Left cardiac atrium (tissue), 4 donors: ENCODE measurements at regions not wholly inside any gene's neighbourhood (a gene's known extent, or its start where the extent isn't known, plus 50 kb on each side); places are given as distances from the start of the nearest gene placed in this dataset.
A peak's percentile ranks its signal among the peaks of the same experiment; 100 is the strongest.

Experiments used
- ATAC-seq, 2 donors: fragments of 200-7000 bp; cut with Tn5 transposase; one replicate each; pipeline ENCODE4 v1.9.1; 2020; ENCODE audit warnings: mild to moderate bottlenecking in 2 of 2, moderate library complexity in 2 of 2
- DNase-seq: peaks from one replicate; pipeline ENCODE4 v3.0.0-alpha.2; 2020
- intact Hi-C, 2 donors: fragments of 100-400 bp; cut with DNase I; formaldehyde crosslinking; loops; one replicate each; pipeline versions ENCODE4 v1.14.1 to v1.15.1; 2022 to 2023
- donor health status: DM: no; HTN: yes; CAD: no.
- donor health status: DM: no; HTN: yes; CAD: no; lungs with severe emphysema.
- donor health status: DM: yes; HTN: yes; CAD: no.
- donor health status: Dilated cardiomyopathy.

GRCh38 chr18:67104700-67105284, 411.7 kb downstream of the DSEL start:
- intact Hi-C loops, result loop anchor here (5.0 kb wide), 2 partner anchors 93 to 98 kb away; no protein-coding TSS in a partner anchor
- ATAC-seq (peak; percentile 68 to 73), DNase-seq (peak; percentile 61)

- ATAC-seq (no peak), DNase-seq (no peak)
- intact Hi-C loops, result no loop called here
Observed at GRCh38 chr18:67094123-67094522, 422.4 kb downstream of the DSEL start.

GRCh38 chr18:67092141-67092540, 424.4 kb downstream of the DSEL start:
- ATAC-seq (no peak), DNase-seq (no peak)
- intact Hi-C loops, result no loop called here

- DNase-seq (no peak), ATAC-seq (no peak)
- intact Hi-C loops, result no loop called here
Observed at GRCh38 chr18:67081482-67082211, 434.9 kb downstream of the DSEL start.

- no peak for ATAC-seq
- DNase-seq, result no peak
- intact Hi-C loops, result no loop called here
Observed at GRCh38 chr18:67080601-67081000, 435.9 kb downstream of the DSEL start.

- DNase-seq (no peak), ATAC-seq (no peak)
- intact Hi-C loops, result no loop called here
Observed at GRCh38 chr18:67074309-67074708, 442.2 kb downstream of the DSEL start.

- DNase-seq, result no peak
- intact Hi-C loops, result no loop called here
- ATAC-seq, result no peak
Observed at GRCh38 chr18:67072791-67073190, 443.7 kb downstream of the DSEL start.

GRCh38 chr18:67068608-67069007, 447.9 kb downstream of the DSEL start:
- ATAC-seq (no peak), DNase-seq (no peak)

GRCh38 chr18:67047334-67047733, 443.4 kb upstream of the CDH19 start:
- no peak for ATAC-seq
- intact Hi-C loops, result no loop called here
- no peak for DNase-seq

More at GRCh38 chr18:67068608-67069007, 447.9 kb downstream of the DSEL start:
- intact Hi-C loops, result no loop called here

GRCh38 chr18:67043276-67043675, 439.4 kb upstream of the CDH19 start:
- no peak for ATAC-seq
- no peak for DNase-seq
- intact Hi-C loops, result no loop called here

GRCh38 chr18:67041334-67041733, 437.4 kb upstream of the CDH19 start:
- intact Hi-C loops, result no loop called here
- no peak for ATAC-seq
- DNase-seq, result no peak

- intact Hi-C loops, result no loop called here
- no peak for ATAC-seq
- no peak for DNase-seq
Observed at GRCh38 chr18:67035026-67035425, 431.1 kb upstream of the CDH19 start.

- no peak for ATAC-seq
- no peak for DNase-seq
- intact Hi-C loops, result no loop called here
Observed at GRCh38 chr18:67023059-67023458, 419.2 kb upstream of the CDH19 start.

- DNase-seq, result no peak
- ATAC-seq, result no peak
- intact Hi-C loops, result no loop called here
Observed at GRCh38 chr18:67010919-67011318, 407.0 kb upstream of the CDH19 start.

GRCh38 chr18:67007999-67008398, 404.1 kb upstream of the CDH19 start:
- ATAC-seq, result no peak
- DNase-seq, result no peak
- intact Hi-C loops, result no loop called here

- intact Hi-C loops, result no loop called here
- ATAC-seq (no peak), DNase-seq (no peak)
Observed at GRCh38 chr18:67007085-67007484, 403.2 kb upstream of the CDH19 start.

GRCh38 chr18:67001052-67001451, 397.2 kb upstream of the CDH19 start:
- DNase-seq (no peak), ATAC-seq (no peak)
- intact Hi-C loops, result no loop called here

- no peak for DNase-seq
- intact Hi-C loops, result no loop called here
- ATAC-seq, result no peak
Observed at GRCh38 chr18:66999003-66999402, 395.1 kb upstream of the CDH19 start.

GRCh38 chr18:66995270-66995669, 391.4 kb upstream of the CDH19 start:
- DNase-seq (no peak), ATAC-seq (no peak)
- intact Hi-C loops, result no loop called here

GRCh38 chr18:66994790-66995189, 390.9 kb upstream of the CDH19 start:
- intact Hi-C loops, result no loop called here
- DNase-seq (no peak), ATAC-seq (no peak)

GRCh38 chr18:66993492-66993891, 389.6 kb upstream of the CDH19 start:
- DNase-seq (no peak), ATAC-seq (no peak)
- intact Hi-C loops, result no loop called here
